ENCODE measurements at regions not wholly inside any gene's neighbourhood (a gene's known extent, or its start where the extent isn't known, plus 50 kb on each side); places are given as distances from the start of the nearest gene placed in this dataset.

DNA sequence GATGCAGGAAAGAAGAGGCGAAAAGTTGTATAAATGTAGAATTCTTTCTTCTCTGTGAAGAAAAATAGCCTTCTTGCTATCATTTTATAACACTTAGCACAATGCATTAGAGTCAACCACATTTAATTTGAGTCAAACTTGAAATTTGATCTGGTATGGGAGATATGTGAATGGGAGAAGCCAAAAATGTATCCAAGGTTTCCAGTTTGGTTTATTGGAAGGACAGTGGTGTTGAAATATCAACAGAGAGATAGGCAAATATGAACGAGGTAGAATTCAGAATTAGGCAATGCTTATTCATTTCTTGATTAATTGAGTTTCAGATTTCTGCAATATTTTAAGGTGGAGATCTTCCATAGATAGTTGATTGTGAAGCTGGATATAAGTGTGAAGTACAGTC is 991.9 kb upstream of the CHAC2 start:
- DNase-seq (ENCODE audit: low spot score in 2 of 2) (no peak), ATAC-seq (no peak)
- Mint-ChIP-seq H3K4me3 (no peak overlapping the region), H3K4me1 (no peaks in the 10 kb centered on the region), H3K36me3 (no peaks in the 10 kb centered on the region), H3K9me3 (peaks cover 4% of the 10 kb centered on the region), H3K27ac (no peak overlapping the region)

DNA sequence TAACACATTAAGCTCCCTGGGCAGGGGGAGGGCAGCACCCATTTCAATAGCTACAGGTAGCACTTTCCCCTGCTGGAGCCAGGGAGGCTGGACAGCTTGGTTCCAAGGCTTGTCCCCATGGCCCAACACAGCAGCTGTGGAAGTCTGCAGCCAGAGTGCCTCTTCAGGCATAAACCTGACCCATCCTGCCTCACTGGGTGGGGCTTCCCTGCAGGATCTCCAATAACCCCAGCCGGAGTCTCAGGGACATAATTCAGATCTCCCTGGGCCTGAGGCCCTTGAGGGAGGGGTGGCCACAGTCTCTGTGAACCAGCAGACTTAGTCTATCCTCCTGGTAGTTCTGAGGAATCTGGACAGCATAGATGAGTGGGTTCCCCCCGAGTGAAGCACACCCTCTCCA is 1001.9 kb upstream of the CHAC2 start:
- ATAC-seq = no peak
- H3K4me1 Mint-ChIP-seq = no peaks in the 10 kb centered on the region
- no peaks in the 10 kb centered on the region for H3K36me3 Mint-ChIP-seq
- H3K9me3 Mint-ChIP-seq = peaks cover 19% of the 10 kb centered on the region
- no peak for DNase-seq (ENCODE audit: low spot score in 2 of 2)
- no peak overlapping the region for H3K27ac Mint-ChIP-seq
- no peak overlapping the region for H3K4me3 Mint-ChIP-seq

DNA sequence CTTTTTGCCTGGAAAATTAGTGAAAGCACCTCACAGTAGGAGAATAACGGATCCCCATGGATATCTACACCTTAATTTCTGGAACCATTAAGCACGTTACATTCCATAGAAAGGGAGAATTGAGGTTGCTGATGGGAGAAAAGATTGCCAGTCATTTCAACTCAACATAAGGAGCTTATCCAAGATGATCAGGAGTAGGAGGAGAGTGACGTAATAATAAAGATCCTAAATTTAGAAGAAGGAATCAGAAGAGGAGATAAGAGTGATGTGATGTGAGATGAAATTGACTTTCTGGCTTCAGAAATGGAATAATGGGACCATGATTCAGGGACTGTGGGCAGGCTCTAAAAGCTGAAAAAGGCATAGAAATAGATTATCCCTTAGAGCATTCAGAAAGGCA is 1017.8 kb upstream of the CHAC2 start:
- H3K36me3 Mint-ChIP-seq = no peaks in the 10 kb centered on the region
- H3K27ac Mint-ChIP-seq = no peak overlapping the region
- peaks cover 7% of the 10 kb centered on the region for H3K9me3 Mint-ChIP-seq

DNA sequence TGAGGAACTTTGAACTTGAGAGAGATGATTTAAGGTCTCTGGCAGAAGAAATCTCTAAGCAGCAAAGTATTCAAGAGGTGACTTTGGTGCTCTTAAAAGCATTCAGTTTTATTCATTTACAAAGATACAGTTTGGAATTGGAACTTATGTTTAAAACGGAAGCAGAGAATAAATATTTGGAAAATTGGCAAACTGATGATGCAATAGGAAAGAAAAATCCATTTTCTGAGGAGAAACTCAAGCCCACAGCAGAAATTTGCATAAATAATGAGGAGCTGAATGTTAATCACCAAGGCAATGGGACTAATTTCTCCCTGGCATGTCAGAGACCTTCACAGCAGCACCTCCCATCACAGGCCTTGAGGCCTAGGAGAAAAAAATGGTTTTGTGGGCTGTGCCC is 1022.5 kb upstream of the CHAC2 start:
- Mint-ChIP-seq H3K27ac (no peak overlapping the region), H3K4me3 (no peak overlapping the region), H3K36me3 (no peaks in the 10 kb centered on the region), H3K9me3 (peaks cover 10% of the 10 kb centered on the region), H3K4me1 (no peaks in the 10 kb centered on the region)
- ATAC-seq (no peak), DNase-seq (ENCODE audit: low spot score in 2 of 2) (no peak)

More for the DNA sequence above, 1017.8 kb upstream of the CHAC2 start:
- ATAC-seq (no peak), DNase-seq (ENCODE audit: low spot score in 2 of 2) (no peak)
- H3K4me3 Mint-ChIP-seq = no peak overlapping the region
- H3K4me1 Mint-ChIP-seq = no peaks in the 10 kb centered on the region

DNA sequence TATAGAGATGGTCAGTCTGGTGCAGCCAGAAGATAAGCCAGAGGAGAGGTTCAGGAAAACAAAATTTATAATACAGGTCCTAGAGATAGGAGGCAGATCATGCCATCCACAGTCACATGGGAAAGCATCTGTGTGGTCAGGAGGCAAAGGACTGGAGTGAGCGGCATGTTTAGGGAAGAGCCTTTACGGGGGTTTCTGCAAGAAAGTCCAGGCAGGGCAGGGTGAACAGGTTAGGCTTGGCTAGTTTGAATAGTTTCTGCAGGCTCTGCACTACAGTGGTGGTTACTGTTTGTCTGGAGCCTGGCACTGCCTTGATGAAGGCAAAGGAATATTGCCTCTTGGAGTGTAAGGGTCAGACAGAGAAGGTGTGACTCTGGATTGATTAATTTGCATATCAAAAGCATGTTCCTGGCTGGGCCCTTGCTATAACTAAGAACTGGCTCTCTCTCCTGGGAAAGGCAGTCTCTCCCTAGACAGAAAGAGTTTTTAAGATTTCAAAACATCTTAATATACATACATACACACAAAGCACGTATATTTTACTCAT is 1034.7 kb upstream of the CHAC2 start:
- H3K4me1 Mint-ChIP-seq = no peaks in the 10 kb centered on the region
- no peaks in the 10 kb centered on the region for H3K36me3 Mint-ChIP-seq
- DNase-seq (ENCODE audit: low spot score in 2 of 2) = no peak
- H3K4me3 Mint-ChIP-seq = no peak overlapping the region
- peaks cover 11% of the 10 kb centered on the region for H3K9me3 Mint-ChIP-seq
- no peak for ATAC-seq
- no peak overlapping the region for H3K27ac Mint-ChIP-seq

DNA sequence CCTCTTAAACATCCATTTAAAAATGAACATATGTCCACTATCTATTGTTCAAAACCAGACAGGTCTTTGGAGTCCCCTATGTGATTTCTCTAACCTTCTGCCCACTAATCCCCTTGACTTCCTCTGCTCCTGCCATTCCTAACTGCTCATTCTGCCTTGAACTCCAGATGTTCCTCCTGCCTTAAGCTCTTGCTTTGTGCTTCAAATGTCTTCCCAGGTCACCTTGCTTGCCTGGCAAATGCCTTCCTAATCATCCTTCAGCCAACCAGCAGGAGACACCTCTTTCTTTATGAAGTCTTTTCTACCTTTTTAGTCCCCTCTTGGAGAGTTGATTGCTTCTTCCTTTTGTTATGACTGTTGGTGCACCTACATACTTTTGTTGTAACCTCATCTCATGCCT is 1043.0 kb upstream of the CHAC2 start:
- DNase-seq (ENCODE audit: low spot score in 2 of 2) = no peak
- Mint-ChIP-seq H3K4me1 (no peaks in the 10 kb centered on the region), H3K27ac (no peak overlapping the region), H3K9me3 (peaks cover 16% of the 10 kb centered on the region), H3K4me3 (no peak overlapping the region), H3K36me3 (no peaks in the 10 kb centered on the region)
- ATAC-seq = no peak

DNA sequence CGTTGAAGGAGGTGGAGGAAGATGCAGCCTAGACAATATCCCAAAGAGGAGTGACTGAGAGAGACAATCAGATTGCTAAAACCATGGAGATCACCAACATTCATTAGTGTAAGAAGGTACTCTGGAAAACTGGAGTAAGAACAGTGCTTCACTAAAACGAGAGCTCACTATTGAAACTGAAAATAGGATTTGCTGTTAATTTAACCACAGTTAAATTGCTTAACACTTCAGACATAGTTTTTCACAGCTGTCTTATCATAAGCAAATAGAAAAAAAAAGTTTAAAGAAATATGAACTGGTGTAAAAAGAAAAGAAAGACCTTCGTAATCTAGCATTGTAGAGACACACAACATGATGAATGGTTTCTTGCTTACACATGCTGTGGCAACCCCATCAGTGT is 1049.8 kb upstream of the CHAC2 start:
- Mint-ChIP-seq H3K27ac (no peak overlapping the region), H3K36me3 (no peaks in the 10 kb centered on the region)
- ATAC-seq = no peak

DNA sequence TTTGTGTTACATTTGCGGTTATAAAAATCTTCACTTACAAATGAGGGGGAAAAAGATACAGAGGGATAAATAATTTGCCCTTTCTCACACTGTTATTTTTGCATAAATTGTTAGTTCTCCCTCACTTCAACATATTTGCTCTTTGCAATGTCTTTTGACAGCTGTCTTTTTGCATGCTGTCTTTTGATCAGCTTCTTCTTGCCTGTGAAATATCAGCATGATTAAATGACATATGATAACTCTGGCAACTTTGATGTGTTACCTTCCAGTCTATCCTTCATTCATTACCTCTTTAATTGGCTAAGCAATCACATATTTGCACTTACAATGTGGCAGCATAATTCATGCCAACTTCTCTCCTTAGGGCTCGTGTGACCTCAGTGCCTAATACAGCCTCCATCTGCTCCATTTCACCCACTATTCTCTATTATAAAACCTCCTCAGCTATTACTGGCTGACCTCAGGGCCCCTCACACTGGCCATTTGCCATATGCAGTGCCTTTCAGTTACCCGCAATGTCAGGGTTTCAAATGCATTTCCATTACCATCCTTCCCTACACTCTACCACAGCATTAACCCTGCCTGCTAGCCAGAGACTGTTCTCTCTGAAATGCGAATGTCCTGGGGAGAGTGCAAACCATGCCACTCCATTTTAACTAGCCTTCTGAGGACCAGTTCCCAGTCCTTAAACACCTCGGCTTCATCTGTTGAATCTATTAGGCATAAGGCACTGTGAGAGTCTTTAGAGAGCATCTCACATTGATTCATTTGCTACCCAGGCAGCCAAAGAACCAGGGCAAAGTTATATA is 1056.6 kb upstream of the CHAC2 start:
- Mint-ChIP-seq H3K36me3 (no peaks in the 10 kb centered on the region), H3K9me3 (no peaks in the 10 kb centered on the region), H3K4me3 (no peak overlapping the region), H3K4me1 (no peaks in the 10 kb centered on the region), H3K27ac (no peak overlapping the region)
- no peak for DNase-seq (ENCODE audit: low spot score in 2 of 2)
- ATAC-seq = no peak

More for the DNA sequence above, 1049.8 kb upstream of the CHAC2 start:
- Mint-ChIP-seq H3K4me3 (no peak overlapping the region), H3K4me1 (no peaks in the 10 kb centered on the region), H3K9me3 (peaks cover 7% of the 10 kb centered on the region)
- DNase-seq (ENCODE audit: low spot score in 2 of 2) = no peak

DNA sequence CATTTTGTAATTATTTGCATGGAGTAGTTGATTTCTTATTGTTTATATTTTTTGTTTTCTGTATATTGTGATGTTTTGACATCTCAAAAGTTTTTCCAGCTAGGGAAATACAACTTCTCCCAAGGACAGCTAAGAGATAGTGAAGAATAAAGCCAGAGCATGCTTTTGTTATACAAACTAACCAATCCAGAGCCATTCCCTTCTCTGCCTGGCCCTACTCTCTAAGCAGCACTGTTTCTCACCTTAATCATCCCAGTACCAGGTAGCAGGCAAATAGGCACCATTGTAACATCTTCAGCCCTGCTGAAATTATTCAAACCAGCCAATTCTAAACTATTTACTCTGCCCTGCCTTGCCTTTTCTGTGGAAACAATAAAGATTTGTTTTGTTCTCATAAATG is 1063.4 kb upstream of the CHAC2 start:
- Mint-ChIP-seq H3K4me3 (no peak overlapping the region), H3K4me1 (no peaks in the 10 kb centered on the region), H3K36me3 (no peaks in the 10 kb centered on the region), H3K27ac (no peak overlapping the region), H3K9me3 (no peaks in the 10 kb centered on the region)
- DNase-seq (ENCODE audit: low spot score in 2 of 2) = no peak
- ATAC-seq = no peak

DNA sequence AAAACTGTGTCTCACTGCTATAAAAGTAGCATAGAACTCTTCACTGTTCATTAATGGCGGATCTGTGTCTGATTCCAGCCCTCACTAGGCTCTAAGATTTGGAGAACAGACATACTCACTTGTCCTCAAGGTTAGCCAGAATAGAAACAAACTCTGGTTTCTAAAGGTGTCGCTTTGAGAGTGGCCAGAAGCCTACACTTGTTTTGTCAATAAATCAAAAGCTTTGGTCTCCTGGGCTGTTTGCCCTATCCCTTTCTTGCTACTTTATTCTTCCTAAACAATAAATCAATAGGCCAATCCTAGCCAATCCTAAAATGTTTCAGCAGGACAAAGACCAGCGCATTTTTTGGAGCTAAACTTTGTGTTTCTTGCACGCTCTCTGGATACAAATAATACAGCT is 1064.6 kb upstream of the CHAC2 start:
- H3K27ac Mint-ChIP-seq = no peak overlapping the region
- no peak for ATAC-seq
- H3K4me1 Mint-ChIP-seq = no peaks in the 10 kb centered on the region
- H3K4me3 Mint-ChIP-seq = no peak overlapping the region
- H3K36me3 Mint-ChIP-seq = no peaks in the 10 kb centered on the region
- H3K9me3 Mint-ChIP-seq = no peaks in the 10 kb centered on the region
- no peak for DNase-seq (ENCODE audit: low spot score in 2 of 2)

DNA sequence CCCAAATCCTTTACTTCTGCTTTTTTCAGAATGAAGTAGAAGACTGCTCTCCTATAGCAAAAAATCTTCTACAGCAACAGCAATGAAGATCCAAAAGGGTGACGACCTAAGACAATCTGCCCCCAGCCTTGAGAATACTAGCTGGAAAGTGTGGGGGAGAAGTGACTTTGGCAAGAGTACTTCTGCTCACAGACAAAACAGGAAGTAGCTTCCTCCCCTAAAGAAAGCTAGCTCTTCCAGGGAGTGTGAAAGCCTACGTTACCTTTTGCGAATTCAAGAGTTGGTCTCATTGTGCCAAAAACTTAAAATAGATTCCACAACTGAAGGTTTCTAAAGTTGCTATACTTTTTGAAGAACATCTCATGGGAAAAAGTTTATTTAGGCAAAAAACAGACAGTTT is 1069.2 kb upstream of the CHAC2 start:
- no peaks in the 10 kb centered on the region for H3K4me1 Mint-ChIP-seq
- no peak overlapping the region for H3K4me3 Mint-ChIP-seq
- no peak for ATAC-seq
- H3K36me3 Mint-ChIP-seq = no peaks in the 10 kb centered on the region
- H3K27ac Mint-ChIP-seq = no peak overlapping the region
- H3K9me3 Mint-ChIP-seq = no peaks in the 10 kb centered on the region
- no peak for DNase-seq (ENCODE audit: low spot score in 2 of 2)

DNA sequence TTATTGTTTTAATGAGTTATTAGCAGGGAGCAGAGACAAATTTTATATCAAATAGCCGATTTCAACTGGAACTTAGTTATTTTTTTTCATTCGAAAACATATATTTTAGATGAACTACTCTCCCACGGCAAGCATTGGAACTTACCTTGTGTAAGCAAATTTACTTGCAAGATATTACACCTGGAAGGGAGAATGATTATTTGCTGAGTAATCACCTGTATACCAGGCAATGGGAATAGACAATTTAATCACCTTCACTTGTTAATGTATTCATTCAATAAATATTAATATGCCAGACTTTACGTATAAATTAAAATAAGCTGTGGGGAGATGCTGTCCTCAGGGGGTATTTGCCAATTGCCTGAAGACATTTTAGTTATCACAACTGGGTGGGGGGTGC is 1069.9 kb upstream of the CHAC2 start:
- H3K4me1 Mint-ChIP-seq = no peaks in the 10 kb centered on the region
- no peak for DNase-seq (ENCODE audit: low spot score in 2 of 2)
- no peaks in the 10 kb centered on the region for H3K9me3 Mint-ChIP-seq
- no peaks in the 10 kb centered on the region for H3K36me3 Mint-ChIP-seq
- no peak for ATAC-seq
- no peak overlapping the region for H3K27ac Mint-ChIP-seq
- no peak overlapping the region for H3K4me3 Mint-ChIP-seq

DNA sequence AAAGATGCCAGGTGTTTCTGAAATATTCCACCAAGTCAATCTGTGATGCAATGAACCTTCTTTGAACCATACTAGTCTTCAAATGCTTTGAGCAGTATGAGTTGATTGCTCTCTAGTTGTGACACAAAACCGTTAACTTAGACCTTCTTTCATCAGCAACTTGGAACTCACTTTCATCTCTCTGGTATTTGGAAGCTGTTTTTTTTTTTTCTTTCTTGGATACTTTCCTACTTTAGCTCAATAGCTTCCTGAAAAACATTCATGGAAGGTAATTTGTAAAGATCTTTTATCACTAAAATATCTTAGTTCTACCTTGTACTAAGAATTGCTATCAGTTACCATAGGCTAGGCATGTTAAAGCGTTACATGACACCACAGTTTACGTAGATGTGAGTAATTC is 1071.9 kb upstream of the CHAC2 start:
- Mint-ChIP-seq H3K36me3 (no peaks in the 10 kb centered on the region), H3K27ac (no peak overlapping the region), H3K4me1 (no peaks in the 10 kb centered on the region), H3K4me3 (no peak overlapping the region), H3K9me3 (no peaks in the 10 kb centered on the region)
- ATAC-seq (no peak), DNase-seq (ENCODE audit: low spot score in 2 of 2) (no peak)

DNA sequence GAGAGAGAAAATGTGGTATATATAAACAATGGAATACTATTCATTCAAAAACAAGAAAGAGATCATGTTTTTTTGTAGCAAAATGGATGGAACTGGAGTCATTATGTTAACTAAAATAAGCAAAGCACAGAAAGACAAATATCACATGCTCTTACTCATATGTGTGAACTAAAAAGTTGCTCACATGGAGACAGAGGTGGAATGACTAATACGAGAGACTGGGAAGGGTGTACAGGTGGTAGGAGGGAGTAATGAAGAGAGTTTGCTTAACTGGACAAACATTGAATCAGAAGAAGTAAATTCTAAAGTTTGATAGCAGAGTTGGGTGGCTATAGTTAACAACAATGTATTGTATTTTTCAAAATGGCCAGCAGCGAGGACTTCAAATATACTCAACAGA is 1080.7 kb upstream of the CHAC2 start:
- DNase-seq (ENCODE audit: low spot score in 2 of 2) (no peak), ATAC-seq (no peak)
- Mint-ChIP-seq H3K36me3 (no peaks in the 10 kb centered on the region), H3K4me3 (no peak overlapping the region), H3K27ac (no peak overlapping the region), H3K9me3 (peaks cover 12% of the 10 kb centered on the region), H3K4me1 (no peaks in the 10 kb centered on the region)

DNA sequence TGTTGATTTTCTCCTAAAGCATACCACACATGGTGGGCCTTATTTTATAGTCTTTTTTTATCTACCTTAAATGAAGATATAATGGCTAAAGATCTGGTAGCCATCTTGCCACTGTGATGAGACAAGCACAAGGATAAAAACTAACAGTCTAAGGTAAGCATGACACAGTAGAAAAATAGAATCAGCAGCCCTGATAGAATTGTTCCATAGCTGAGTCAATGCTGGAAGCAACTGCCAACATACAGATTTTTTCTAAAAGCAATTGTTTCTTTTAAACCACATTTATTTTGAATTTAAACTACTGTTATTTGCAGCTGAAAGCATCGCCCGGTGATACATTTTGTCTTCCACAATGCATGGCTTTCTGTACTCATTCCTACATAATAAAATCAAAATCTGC is 1091.5 kb upstream of the CHAC2 start:
- Mint-ChIP-seq H3K4me1 (no peaks in the 10 kb centered on the region), H3K27ac (no peak overlapping the region), H3K36me3 (no peaks in the 10 kb centered on the region), H3K9me3 (peaks cover 9% of the 10 kb centered on the region), H3K4me3 (no peak overlapping the region)
- DNase-seq (ENCODE audit: low spot score in 2 of 2) = no peak
- no peak for ATAC-seq

DNA sequence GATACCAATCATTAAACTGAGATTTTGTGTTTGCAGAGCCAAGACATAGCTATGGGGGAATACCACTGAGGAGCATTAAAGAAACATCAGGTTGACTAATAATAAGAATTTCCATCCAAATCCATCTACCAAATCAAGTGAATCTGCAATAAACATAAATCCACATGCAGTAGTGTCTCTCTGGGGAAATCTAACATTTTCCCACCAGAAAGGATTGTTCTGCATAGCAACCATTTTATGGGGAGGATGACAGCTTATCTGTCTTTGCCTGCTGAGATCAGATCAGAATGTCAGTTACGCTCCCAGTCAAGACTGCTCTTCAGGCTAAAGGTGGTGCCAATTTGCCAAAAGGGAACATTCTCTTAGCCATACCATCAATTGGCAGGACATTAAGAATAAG is 1098.9 kb upstream of the CHAC2 start:
- H3K36me3 Mint-ChIP-seq = no peaks in the 10 kb centered on the region
- ATAC-seq (no peak), DNase-seq (ENCODE audit: low spot score in 2 of 2) (no peak)
- no peaks in the 10 kb centered on the region for H3K4me1 Mint-ChIP-seq
- no peaks in the 10 kb centered on the region for H3K9me3 Mint-ChIP-seq
- no peak overlapping the region for H3K4me3 Mint-ChIP-seq
- no peak overlapping the region for H3K27ac Mint-ChIP-seq

All from stimulated activated effector memory CD8-positive, alpha-beta T cell treated with anti-CD3 and anti-CD28 coated beads, Interleukin-12 subunit alpha, Interleukin-12 subunit beta, amount 100 ng/mL, for 72 hours (primary cell).